Vagina (tissue), 2 donors: ENCODE measurements at regions not wholly inside any gene's neighbourhood (a gene's known extent, or its start where the extent isn't known, plus 50 kb on each side); places are given as distances from the start of the nearest gene placed in this dataset.
"Not testable (repeated sequence)": the region's sequence is repeated elsewhere in the genome, so short reads cannot be mapped to it uniquely, and the experiment has no call there.

Experiments used
- CTCF ChIP-seq, 3 experiments: fragments of 450-650 bp in 2 of 3; fragments of 200-600 bp in 1 of 3; sonication (generic) in 1 of 3; IDR thresholded peaks; one replicate each; pipeline ENCODE4 v1.5.1; 2017 to 2019; ENCODE audit warnings: antibody characterized with exemption in 3 of 3, mild to moderate bottlenecking in 2 of 3, moderate library complexity in 2 of 3
- POLR2A ChIP-seq, 2 donors: fragments of 450-650 bp; IDR thresholded peaks; one replicate each; pipeline ENCODE4 v1.6.1; 2017; ENCODE audit warnings: antibody characterized with exemption in 2 of 2, mild to moderate bottlenecking in 2 of 2, moderate library complexity in 2 of 2

DNA sequence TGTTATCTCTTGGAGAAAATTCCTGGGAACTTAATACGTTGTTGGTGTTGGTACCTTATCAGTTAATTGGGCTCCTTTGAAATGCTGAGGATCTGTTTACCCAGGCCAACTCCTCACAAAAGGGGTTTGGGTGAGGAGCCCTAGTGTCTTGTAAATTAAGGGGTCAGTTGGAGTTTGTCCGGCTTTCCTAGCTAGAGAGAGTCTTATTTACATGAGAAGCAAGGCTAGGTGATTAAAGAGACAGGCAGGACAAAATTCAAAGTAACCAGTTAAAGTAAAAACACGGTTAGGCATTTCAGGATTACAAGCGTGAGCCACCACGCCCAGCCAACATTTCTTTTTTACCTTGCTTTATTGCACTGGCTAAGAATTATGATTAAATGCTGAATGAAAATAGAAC, 1178.9 kb upstream of the CRIM1 start:
- TF ChIP-seq POLR2A, CTCF (IDR thresholded peaks at IDR 0.05): not testable (repeated sequence)
